ENCODE measurements at regions not wholly inside any gene's neighbourhood (a gene's known extent, or its start where the extent isn't known, plus 50 kb on each side); places are given as distances from the start of the nearest gene placed in this dataset.

DNA sequence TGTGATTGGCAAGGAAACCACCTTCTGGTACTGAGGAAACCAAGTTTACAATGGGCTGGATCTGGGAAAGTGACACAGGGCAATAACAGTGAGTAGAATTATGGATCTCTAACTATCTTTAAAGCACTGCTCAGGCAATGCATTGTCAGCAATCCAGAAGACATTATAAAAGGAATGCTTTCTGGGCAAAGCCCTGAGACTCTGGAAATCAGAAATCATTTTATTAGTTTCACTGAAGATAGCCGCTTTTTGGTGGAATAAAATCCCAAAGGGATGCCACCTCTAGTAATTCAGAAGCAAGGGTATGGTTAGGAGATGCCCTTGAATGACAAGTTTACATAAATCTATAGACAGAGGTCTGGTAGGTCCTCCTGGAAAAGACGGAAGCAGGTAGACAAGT, 211.1 kb downstream of the DMRT2 start:
- TF ChIP-seq, protein P1, sequence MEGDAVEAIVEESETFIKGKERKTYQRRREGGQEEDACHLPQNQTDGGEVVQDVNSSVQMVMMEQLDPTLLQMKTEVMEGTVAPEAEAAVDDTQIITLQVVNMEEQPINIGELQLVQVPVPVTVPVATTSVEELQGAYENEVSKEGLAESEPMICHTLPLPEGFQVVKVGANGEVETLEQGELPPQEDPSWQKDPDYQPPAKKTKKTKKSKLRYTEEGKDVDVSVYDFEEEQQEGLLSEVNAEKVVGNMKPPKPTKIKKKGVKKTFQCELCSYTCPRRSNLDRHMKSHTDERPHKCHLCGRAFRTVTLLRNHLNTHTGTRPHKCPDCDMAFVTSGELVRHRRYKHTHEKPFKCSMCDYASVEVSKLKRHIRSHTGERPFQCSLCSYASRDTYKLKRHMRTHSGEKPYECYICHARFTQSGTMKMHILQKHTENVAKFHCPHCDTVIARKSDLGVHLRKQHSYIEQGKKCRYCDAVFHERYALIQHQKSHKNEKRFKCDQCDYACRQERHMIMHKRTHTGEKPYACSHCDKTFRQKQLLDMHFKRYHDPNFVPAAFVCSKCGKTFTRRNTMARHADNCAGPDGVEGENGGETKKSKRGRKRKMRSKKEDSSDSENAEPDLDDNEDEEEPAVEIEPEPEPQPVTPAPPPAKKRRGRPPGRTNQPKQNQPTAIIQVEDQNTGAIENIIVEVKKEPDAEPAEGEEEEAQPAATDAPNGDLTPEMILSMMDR (IDR thresholded peaks at IDR 0.05; ENCODE audit: poor library complexity, severe bottlenecking) = no peak
- TF ChIP-seq, protein P2, sequence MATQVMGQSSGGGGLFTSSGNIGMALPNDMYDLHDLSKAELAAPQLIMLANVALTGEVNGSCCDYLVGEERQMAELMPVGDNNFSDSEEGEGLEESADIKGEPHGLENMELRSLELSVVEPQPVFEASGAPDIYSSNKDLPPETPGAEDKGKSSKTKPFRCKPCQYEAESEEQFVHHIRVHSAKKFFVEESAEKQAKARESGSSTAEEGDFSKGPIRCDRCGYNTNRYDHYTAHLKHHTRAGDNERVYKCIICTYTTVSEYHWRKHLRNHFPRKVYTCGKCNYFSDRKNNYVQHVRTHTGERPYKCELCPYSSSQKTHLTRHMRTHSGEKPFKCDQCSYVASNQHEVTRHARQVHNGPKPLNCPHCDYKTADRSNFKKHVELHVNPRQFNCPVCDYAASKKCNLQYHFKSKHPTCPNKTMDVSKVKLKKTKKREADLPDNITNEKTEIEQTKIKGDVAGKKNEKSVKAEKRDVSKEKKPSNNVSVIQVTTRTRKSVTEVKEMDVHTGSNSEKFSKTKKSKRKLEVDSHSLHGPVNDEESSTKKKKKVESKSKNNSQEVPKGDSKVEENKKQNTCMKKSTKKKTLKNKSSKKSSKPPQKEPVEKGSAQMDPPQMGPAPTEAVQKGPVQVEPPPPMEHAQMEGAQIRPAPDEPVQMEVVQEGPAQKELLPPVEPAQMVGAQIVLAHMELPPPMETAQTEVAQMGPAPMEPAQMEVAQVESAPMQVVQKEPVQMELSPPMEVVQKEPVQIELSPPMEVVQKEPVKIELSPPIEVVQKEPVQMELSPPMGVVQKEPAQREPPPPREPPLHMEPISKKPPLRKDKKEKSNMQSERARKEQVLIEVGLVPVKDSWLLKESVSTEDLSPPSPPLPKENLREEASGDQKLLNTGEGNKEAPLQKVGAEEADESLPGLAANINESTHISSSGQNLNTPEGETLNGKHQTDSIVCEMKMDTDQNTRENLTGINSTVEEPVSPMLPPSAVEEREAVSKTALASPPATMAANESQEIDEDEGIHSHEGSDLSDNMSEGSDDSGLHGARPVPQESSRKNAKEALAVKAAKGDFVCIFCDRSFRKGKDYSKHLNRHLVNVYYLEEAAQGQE (IDR thresholded peaks at IDR 0.05; ENCODE audit: borderline replicate concordance) = no peak
- TF ChIP-seq RAD21 (conservative IDR thresholded peaks at IDR 0.05) (no peak), POLR2AphosphoS5 (IDR thresholded peaks at IDR 0.05) (no peak)

All from neural cell (in vitro differentiated cells).